ENCODE measurements at regions not wholly inside any gene's neighbourhood (a gene's known extent, or its start where the extent isn't known, plus 50 kb on each side); places are given as distances from the start of the nearest gene placed in this dataset.

- no peak for DNase-seq (ENCODE audit: low spot score)
These were observed 765.9 kb downstream of the NR2F2 start for GRCh38 chr15:97096303-97096835.

- DNase-seq (ENCODE audit: low spot score) = no peak
These were observed 768.5 kb downstream of the NR2F2 start for GRCh38 chr15:97099040-97099439.

DNA sequence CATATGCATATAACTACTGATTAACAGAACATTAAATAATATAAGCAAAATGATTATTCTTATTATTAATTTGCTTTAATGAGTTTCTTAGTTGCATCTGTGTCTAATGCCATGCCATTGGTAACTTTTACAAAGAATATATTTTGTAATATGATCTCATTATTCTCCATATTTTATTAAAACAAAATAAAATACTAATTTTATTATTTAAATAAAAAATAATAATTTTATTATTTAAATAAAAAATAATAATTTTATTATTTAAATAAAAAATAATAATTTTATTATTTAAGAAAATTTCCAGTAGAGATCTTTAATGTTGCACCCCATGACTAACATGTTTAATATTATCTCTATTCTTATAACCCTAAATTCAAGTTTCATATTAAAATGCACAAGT lies 771.1 kb downstream of the NR2F2 start:
- DNase-seq (ENCODE audit: low spot score) = no peak

DNA sequence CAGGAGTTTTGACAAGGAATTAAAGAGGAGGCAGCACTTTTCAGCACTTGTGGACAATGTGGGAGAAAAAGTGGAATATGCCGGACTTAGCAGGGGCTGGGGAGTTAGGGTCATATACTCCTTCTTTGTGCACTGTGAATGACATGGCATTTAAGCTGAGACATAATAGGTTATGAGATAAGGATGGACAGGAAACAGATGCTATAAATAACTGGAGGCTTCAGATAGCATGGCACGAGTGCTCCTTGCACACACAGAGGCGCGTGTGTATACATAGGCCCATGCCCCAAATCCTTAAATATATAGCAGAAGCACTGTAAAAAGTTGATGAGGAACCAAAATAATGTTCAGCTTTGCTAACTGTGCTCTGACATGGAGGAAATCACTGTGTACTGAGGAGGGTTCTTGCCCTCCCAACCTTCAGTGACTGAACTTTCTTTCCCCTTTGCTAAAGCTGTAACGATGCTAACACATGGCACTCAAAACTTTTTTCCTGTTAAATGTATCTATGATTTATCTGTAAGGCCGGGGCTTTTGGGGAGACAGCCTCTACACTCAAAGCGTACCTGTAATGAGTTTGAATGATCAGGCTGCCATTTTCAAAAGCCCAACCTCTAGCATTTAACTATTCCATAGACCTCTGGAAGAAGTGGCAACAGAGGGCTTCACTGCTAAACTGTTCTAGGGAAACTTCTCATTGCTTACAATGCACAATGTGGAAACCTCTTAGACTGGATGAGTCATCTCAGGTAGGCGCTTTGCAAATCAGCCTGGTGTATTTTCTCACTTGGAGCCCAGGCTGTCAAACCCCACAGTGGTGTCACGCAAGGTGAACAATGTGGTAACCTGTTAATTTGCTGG lies 784.6 kb downstream of the NR2F2 start:
- DNase-seq (ENCODE audit: low spot score) = no peak

- no peak for DNase-seq (ENCODE audit: low spot score)
These were observed 785.2 kb downstream of the NR2F2 start for GRCh38 chr15:97115761-97116070.

DNA sequence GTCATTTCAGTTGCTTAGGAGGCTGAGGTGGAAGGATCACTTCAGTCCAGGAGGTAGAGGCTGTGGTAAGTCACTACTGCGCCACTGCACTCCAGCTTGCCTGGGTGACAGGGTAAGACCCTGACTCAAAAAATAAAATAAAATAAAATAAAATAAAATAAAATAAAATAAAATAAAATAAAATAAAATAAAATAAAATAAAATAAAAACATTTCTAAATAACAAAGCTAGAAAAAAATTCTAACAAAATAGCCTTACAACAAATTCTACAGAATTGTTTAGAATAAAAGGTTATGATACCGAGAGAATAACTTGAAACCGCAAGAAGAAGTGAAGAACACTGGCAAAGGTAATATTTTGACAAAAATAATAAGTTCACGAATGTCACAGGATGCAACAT lies 794.3 kb downstream of the NR2F2 start:
- no peak for DNase-seq (ENCODE audit: low spot score)

DNA sequence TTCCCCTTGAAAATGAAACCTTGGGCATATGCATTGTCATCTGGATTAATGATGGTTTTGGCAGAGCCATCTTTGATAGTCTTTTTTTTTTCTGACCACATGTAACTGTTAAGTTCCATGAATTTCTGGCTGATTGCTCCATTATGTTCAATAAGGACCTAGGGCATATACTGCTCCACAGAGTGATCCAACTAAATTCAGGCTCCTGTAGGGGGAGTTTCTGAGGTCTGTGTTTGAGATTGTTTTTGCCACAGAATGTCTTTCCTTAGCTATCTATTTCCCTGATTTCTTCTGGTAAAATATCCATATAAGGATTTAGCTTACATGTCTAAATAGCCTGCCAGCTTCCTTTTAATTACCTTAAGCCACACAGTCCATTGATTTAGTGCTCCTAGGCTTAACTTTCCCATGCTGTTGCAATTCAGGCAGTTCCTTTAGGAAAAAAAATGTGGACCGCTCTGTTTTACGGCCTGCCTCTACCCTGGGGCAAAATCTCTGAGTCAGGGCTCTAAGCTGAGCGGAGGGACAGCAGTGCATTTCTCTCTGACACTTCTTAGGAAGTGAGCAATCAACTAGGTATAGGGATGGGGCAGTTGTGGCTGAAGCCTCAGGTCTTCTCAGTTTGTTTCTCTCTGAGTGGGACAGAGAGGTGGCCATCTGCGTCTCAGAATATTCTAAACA lies 796.2 kb downstream of the NR2F2 start:
- DNase-seq (ENCODE audit: low spot score) = no peak

DNA sequence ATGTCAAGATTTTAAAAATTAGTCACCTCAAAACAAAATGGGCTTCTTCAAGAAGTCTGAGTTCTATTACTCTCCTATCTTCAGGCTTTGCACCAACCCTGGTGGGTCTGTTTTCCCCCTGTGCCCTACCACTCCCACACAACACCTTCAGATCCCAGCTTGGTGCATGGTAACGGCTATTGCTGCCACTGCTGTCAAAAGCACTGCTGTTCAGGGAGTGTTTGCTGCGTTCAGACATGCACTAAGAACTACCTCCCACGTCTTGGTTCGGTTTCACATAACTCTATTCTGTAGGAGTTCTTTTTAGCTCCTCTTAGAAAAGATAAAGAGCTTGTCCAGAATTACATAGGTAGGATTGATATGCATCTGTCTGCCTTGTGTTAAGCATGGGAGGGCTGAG lies 799.2 kb downstream of the NR2F2 start:
- DNase-seq (ENCODE audit: low spot score) = no peak

DNA sequence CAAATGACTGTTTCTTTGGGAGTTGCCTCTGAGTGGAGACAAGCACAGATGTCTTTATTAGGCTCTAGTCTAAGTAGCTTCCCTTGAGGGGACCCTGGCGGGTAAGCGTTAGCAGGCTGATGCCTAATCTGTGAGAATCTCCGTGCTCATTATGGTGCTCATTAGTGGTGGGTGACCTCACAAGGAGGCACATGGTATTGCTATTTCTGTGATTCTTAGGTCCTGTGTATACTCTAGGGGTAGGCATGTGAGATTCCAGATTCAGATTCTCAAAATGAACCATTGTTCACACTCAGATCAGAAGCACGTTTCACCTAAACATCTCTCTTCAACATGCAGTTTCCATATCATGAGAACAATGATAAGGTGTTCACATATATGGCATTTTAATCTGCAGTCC lies 809.7 kb downstream of the NR2F2 start:
- DNase-seq (ENCODE audit: low spot score) = no peak

DNA sequence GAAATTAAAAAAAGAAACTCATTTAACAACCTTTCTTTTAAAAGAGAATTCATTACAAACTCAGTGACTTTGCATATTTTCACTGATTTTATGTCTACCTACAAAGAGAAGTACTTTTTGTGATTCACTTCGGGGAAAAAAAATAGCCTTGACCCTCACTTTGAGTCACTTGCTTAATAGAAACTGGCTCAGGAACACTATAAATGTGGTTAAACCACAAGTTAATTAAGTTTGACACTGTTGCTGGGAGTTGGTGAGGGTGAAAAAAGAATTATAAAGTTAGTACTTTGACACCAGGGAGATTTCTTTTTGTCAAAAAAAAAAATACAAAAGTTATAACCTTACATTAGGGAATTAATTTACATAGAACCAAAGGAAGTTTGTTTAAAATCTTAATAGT lies 810.9 kb downstream of the NR2F2 start:
- DNase-seq (ENCODE audit: low spot score) = no peak

GRCh38 chr15:97141871-97142270 lies 811.4 kb downstream of the NR2F2 start:
- no peak for DNase-seq (ENCODE audit: low spot score)

DNA sequence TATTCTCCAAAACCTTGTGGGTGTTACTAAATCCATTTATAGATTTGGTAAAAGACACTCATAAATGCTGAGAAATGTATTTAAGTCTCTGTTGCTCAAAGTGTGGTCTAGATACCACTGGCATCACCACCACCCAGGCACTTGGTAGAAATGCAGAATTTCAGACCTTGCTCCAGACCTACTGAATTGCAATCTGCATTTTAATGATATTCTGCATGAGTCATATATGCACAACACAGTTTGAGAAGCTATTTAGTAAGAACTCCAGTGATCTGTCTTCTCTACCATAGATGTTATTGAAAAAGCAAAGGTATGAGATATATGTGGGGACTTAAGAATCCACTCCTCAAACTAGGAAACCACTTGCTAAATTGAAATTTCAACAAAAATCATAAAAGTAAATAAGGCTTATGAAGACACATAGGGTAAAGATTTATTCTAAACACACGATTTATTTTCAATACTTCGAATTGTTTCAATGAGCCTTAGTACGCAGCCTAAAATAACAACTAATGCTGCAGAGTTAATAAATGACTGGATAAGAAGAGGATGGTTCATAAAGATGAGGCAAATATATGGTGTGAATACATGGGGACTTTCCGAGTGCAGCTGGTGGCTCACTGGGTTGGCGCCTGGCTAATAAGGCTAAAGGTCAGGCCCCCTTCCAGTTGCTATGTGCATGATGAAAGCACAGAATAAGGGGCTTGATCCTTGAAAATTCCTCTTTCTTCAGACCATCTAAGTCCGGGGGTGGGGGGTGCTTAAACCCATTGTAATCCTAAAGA lies 813.3 kb downstream of the NR2F2 start:
- DNase-seq (ENCODE audit: low spot score) = no peak

DNA sequence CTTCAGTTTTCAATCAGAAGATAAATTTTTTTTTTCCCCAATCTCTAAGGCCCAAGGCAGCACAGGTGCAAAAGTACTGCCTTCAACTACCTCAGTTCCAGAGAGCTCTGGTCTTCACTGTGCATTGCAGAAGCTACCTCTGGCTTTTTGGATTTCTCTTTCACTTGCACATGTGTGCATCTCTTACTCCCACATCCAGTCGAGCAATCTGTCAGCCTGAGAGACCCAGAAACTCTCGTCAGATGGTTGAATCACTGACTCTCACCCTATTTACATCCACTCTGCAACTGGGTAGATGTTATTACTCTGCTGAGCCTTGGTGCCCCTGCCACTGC lies 813.8 kb downstream of the NR2F2 start:
- no peak for DNase-seq (ENCODE audit: low spot score)

DNA sequence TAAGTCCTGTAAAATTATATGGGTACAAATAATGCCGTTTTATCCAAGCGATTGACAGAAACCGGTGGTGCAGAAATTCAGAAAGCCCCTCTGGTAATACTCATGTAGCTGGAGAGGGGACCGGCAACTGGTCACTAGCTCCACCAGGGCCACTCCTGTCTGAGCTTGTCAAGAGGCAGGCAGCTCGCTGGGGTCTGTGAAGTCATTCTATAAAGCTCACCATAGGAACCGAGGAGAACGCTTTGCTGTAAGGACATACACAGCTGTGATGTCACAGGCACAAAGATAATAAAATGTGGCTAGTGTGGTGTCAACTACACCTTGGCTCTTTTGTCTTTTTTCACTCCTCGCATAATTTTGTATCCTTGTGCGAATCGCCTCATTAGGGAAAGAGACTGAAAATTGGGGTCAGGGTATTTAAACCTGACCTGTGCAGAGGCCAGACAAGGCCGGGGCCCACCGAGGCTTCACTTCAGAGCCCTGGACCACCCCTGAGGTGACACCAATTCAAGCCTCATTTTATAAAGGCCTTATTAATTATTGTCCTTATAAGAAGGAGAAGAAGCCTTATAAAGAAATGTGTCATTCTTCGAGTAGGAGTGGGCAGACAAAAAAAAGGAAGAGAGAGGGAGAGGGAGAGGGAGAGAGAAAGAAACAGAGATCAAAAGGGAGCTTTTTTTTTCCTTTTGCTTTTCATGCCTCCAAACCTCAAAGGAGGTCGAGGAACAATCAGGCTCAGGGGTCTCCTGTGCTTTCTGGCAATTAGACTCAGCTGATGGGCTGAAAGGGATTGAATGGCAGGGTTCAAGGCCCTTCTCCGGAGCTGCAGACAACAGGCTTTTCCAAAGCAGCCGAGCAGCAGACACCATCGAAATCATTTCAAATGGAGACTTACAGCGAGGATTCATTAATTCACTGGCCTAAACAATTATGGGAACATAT lies 813.3 kb upstream of the ARRDC4 start:
- no peak for DNase-seq (ENCODE audit: low spot score)

GRCh38 chr15:97153356-97153965 lies 807.0 kb upstream of the ARRDC4 start:
- no peak for DNase-seq (ENCODE audit: low spot score)

DNA sequence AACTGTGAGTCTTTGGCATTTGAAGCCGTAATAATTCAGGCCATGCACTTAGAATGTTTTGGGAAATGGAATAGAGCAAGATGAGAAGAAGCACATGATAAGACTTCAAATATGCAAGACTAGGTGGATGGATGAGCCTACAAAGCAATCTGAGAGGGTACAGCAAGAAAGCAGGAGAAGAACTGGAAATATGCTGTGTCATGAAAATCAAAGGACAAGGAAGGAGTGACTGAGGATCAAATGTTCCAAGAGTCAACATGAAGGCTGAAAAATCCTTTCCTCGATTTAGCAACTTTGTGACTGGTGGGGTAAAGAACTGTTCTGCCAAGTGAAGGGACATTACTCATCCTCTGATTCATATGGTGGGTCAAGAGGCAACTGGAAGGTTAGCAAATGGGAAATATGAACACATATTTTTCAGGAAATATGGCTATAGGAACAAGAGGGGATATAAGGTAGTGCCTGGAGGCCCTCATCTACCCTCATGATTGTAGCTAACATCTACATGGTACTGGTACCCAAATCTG lies 803.7 kb upstream of the ARRDC4 start:
- no peak for DNase-seq (ENCODE audit: low spot score)

GRCh38 chr15:97162805-97163495 lies 797.6 kb upstream of the ARRDC4 start:
- DNase-seq (ENCODE audit: low spot score) = no peak

DNA sequence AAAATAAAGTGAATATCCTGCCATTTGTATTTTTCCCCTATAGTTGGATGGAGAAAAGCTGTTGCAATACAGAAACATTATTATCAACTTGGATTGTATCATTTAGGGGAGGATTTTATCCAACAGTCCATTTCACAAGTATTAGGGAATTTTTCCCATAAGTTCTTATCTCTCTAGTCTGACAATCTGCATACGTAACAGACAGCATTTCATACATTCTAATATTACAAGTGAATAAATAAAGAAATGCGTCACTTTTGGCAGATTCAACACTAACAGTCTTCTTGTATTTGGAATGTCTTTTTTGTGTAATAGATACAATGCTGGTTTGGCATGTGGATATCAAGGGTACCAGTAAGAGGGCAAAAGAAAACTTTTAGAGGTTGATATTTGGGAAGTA lies 795.3 kb upstream of the ARRDC4 start:
- DNase-seq (ENCODE audit: low spot score) = no peak

DNA sequence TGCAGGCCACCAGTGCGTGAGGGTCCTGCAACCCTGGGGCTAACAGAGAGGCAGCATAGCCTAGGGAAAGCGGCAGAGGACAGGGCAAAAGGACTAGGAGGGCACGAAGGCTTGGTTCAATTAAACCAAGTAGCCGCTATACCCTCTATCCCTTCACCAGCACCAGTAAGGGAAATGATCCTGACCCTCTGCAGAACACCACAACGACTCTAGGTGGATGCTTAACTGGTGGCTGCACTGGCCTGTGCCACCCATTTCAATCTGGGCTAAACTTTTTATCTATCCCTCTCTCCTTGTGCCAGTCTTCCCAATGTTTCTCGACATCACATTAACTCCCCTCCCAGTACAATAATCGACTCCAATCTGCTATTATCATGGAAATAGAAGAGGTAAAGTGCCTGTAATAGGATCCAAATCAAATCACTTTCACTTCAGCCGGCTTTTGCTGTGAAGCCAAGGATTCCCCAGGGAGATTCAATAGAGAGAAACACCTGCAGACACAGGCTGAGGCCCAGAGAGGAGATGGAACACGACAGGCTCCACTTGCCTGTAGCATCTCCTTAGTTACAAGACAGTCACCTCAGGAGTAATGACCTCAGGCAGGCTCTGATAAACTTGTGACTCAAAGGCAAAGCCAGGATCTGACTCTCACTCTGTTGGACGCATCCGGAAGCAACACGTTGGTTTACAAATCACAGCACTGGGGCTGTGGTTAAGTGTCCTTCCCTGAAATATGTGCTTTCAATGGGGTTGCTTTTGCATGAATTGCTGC lies 791.6 kb upstream of the ARRDC4 start:
- DNase-seq (ENCODE audit: low spot score) = no peak

DNA sequence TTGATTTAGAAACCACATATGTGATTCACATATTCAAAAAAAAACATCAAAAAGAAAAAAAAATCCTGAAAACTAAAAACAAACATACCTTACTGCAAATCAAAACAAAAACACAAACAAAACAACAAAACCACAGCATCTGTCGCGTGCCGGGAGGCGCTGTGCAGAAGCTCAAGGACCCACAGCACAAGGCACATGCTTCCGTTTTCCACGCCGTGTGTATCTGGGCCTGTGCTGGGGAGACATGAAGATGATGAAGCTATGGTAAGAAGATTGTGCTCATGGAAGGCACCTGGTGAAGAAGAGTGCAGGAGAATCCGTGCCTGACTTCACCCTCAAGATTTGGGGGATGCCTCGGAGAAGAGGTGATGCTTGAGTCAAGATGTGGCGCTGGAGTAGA lies 788.9 kb upstream of the ARRDC4 start:
- no peak for DNase-seq (ENCODE audit: low spot score)
